H1 (cell line): ENCODE measurements at regions not wholly inside any gene's neighbourhood (a gene's known extent, or its start where the extent isn't known, plus 50 kb on each side); places are given as distances from the start of the nearest gene placed in this dataset.

Experiments
- CTCF ChIA-PET: fragments of 300-600 bp; sonication (Branson Sonifier 250); formaldehyde crosslinking; loops from one replicate; lab custom pipeline; 2021; ENCODE audit not compliant: partially characterized antibody; lab: Charles Lee
- POLR2A ChIA-PET: fragments of 300-600 bp; sonication (Branson Sonifier 250); formaldehyde crosslinking; loops from one replicate; lab custom pipeline; 2021; ENCODE audit warnings: inconsistent platforms; ENCODE audit not compliant: partially characterized antibody; lab: Charles Lee
- DNase-seq, 2 experiments: peaks; one replicate each; pipeline versions ENCODE4 v3.0.0 to v3.0.0-alpha.2; 2010 to 2022; ENCODE audit warnings: low spot score in 2 of 2, low read depth in 1 of 2, mixed read lengths in 1 of 2
- FAIRE-seq: peaks from 2 replicates; lab custom pipeline; 2011; peaks lifted over from hg19 to GRCh38; lab: Jason Lieb, UNC
- H2AFZ ChIP-seq: 2 replicates; pipeline ENCODE4 v1.8.1; 2012; ENCODE audit warnings: low read length, inconsistent platforms
- H2AK5ac ChIP-seq: 2 replicates; pipeline ENCODE4 v1.6.1; 2013; ENCODE audit warnings: low read depth, low read length
- H2BK120ac ChIP-seq: replicated peaks from 2 replicates; pipeline ENCODE3; 2013; ENCODE audit warnings: low read depth, low read length, inconsistent platforms
- H2BK12ac ChIP-seq: 2 replicates; pipeline ENCODE4 v1.6.1; 2013; ENCODE audit warnings: low read depth, low read length
- H2BK15ac ChIP-seq: 2 replicates; pipeline ENCODE4 v1.6.1; 2013; ENCODE audit warnings: low read length
- H2BK20ac ChIP-seq: 2 replicates; pipeline ENCODE4 v1.6.1; 2013; ENCODE audit warnings: low read length
- H2BK5ac ChIP-seq: 2 replicates; pipeline ENCODE4 v1.6.1; 2013; ENCODE audit warnings: low read depth, low read length
- H3K14ac ChIP-seq: 2 replicates; pipeline ENCODE4 v1.6.1; 2013; ENCODE audit warnings: inconsistent platforms; ENCODE audit not compliant: insufficient read length
- H3K18ac ChIP-seq: 2 replicates; pipeline ENCODE4 v1.6.1; 2013; ENCODE audit warnings: low read length; ENCODE audit errors: extremely low read depth
- H3K23ac ChIP-seq: 2 replicates; pipeline ENCODE4 v1.6.1; 2013; ENCODE audit warnings: inconsistent platforms; ENCODE audit not compliant: insufficient read length
- H3K23me2 ChIP-seq: 2 replicates; pipeline ENCODE4 v1.6.1; 2013; ENCODE audit warnings: low read depth, low read length
- H3K27ac ChIP-seq: 2 replicates; pipeline ENCODE4 v1.6.1; 2011; ENCODE audit warnings: low read depth, low read length, inconsistent platforms
- H3K27me3 ChIP-seq, 4 experiments: replicated peaks in 1 of 4; 1 replicate in 1 of 4; 2 replicates in 3 of 4; pipeline versions ENCODE4 v1.6.1 to v1.8.1; 2011 to 2013; ENCODE audit warnings: low read length in 3 of 4, mild to moderate bottlenecking in 3 of 4, inconsistent platforms in 2 of 4, mixed read lengths in 2 of 4, moderate library complexity in 1 of 4; ENCODE audit not compliant: control insufficient read depth in 3 of 4, insufficient read depth in 3 of 4; ENCODE audit errors: extremely low read depth in 1 of 4
- H3K36me3 ChIP-seq, 4 experiments: 2 replicates each; pipeline versions ENCODE4 v1.6.1 to v1.8.1; 2011 to 2013; ENCODE audit warnings: mild to moderate bottlenecking in 4 of 4, low read length in 3 of 4, moderate library complexity in 2 of 4, control low read depth in 1 of 4, inconsistent platforms in 1 of 4; ENCODE audit not compliant: insufficient read depth in 4 of 4, control insufficient read depth in 2 of 4
- H3K4ac ChIP-seq: replicated peaks from 2 replicates; pipeline ENCODE3; 2013; ENCODE audit warnings: low read length, low read depth, mixed read lengths, inconsistent platforms; ENCODE audit not compliant: insufficient read length
- H3K4me1 ChIP-seq, 4 experiments: replicated peaks in 1 of 4; 1 replicate in 1 of 4; 2 replicates in 3 of 4; pipeline versions ENCODE4 v1.6.1 to v1.8.1; 2011 to 2013; ENCODE audit warnings: low read length in 3 of 4, inconsistent platforms in 2 of 4, mixed read lengths in 1 of 4; ENCODE audit not compliant: insufficient read depth in 4 of 4, control insufficient read depth in 3 of 4
- H3K4me2 ChIP-seq, 2 experiments: 2 replicates each; pipeline versions ENCODE4 v1.6.1 to v1.8.1; 2011 to 2013; ENCODE audit warnings: low read depth in 2 of 2, low read length in 2 of 2, control low read depth in 1 of 2, inconsistent platforms in 1 of 2, mild to moderate bottlenecking in 1 of 2; ENCODE audit not compliant: insufficient read depth in 1 of 2
- H3K4me3 ChIP-seq, 4 experiments: fragments of 200-600, 300-600 bp in 1 of 4; sonication (generic), shearing (Covaris generic), sonication (Bioruptor Twin) in 1 of 4; 2 replicates each; pipeline versions ENCODE4 v1.5.1 to v1.8.1; 2011 to 2016; ENCODE audit warnings: low read length in 4 of 4, low read depth in 3 of 4, control low read depth in 2 of 4, inconsistent platforms in 2 of 4, mild to moderate bottlenecking in 2 of 4, mixed read lengths in 1 of 4, moderate library complexity in 1 of 4; ENCODE audit not compliant: insufficient read depth in 2 of 4; ENCODE audit errors: extremely low read depth in 1 of 4
- H3K56ac ChIP-seq: replicated peaks from 2 replicates; pipeline ENCODE3; 2013; ENCODE audit warnings: low read depth, mild to moderate bottlenecking, mixed read lengths, low read length, inconsistent platforms; ENCODE audit not compliant: insufficient read length
- H3K79me1 ChIP-seq: 2 replicates; pipeline ENCODE4 v1.6.1; 2013; ENCODE audit warnings: low read depth, low read length, control low read depth
- H3K79me2 ChIP-seq, 2 experiments: 2 replicates each; pipeline versions ENCODE4 v1.6.1 to v1.8.1; 2012 to 2013; ENCODE audit warnings: low read length in 2 of 2, mild to moderate bottlenecking in 2 of 2, inconsistent platforms in 1 of 2; ENCODE audit not compliant: insufficient read depth in 2 of 2, control insufficient read depth in 1 of 2
- H3K9ac ChIP-seq, 4 experiments: replicated peaks in 1 of 4; 1 replicate in 1 of 4; 2 replicates in 3 of 4; pipeline versions ENCODE4 v1.6.1 to v1.8.1; 2011 to 2013; ENCODE audit warnings: low read depth in 3 of 4, low read length in 3 of 4, control low read depth in 2 of 4, mild to moderate bottlenecking in 2 of 4, moderate library complexity in 2 of 4, inconsistent platforms in 1 of 4; ENCODE audit errors: extremely low read depth in 1 of 4
- H3K9me3 ChIP-seq, 2 experiments: 2 replicates each; pipeline versions ENCODE4 v1.6.1 to v1.8.1; 2012 to 2013; ENCODE audit warnings: mild to moderate bottlenecking in 2 of 2, moderate library complexity in 2 of 2, control low read depth in 1 of 2, inconsistent platforms in 1 of 2, low read depth in 1 of 2, low read length in 1 of 2, mixed read lengths in 1 of 2; ENCODE audit not compliant: insufficient read depth in 2 of 2
- H4K20me1 ChIP-seq, 2 experiments: replicated peaks in 1 of 2; 2 replicates each; pipeline versions ENCODE3 to v1.8.1; 2011 to 2013; ENCODE audit warnings: inconsistent platforms in 2 of 2, low read length in 2 of 2, mild to moderate bottlenecking in 1 of 2; ENCODE audit not compliant: insufficient read depth in 2 of 2, control insufficient read depth in 1 of 2
- H4K5ac ChIP-seq: 2 replicates; pipeline ENCODE4 v1.6.1; 2013; ENCODE audit warnings: low read length, low read depth, mixed read lengths, inconsistent platforms; ENCODE audit not compliant: insufficient read length
- H4K8ac ChIP-seq: 2 replicates; pipeline ENCODE4 v1.8.0; 2013; ENCODE audit warnings: mild to moderate bottlenecking, moderate library complexity, low read length, inconsistent platforms; ENCODE audit not compliant: insufficient read depth; ENCODE audit errors: extremely low read depth
- H4K91ac ChIP-seq: replicated peaks from 2 replicates; pipeline ENCODE3; 2013; ENCODE audit warnings: low read length, mixed read lengths, inconsistent platforms; ENCODE audit not compliant: insufficient read length
- ASH2L ChIP-seq: fragments of 200-600, 300-600 bp; sonication (generic); IDR thresholded peaks from one replicate; pipeline ENCODE4 v1.7.1; 2017; ENCODE audit warnings: low read length
- ATF2 ChIP-seq: IDR thresholded peaks from 2 replicates; pipeline ENCODE4 v1.6.1; 2012; ENCODE audit warnings: low read length, inconsistent platforms
- ATF3 ChIP-seq: IDR thresholded peaks from 2 replicates; pipeline ENCODE4 v1.6.1; 2011; ENCODE audit warnings: low read depth, mild to moderate bottlenecking, low read length; ENCODE audit not compliant: insufficient read depth
- CREB1 ChIP-seq: IDR thresholded peaks from 2 replicates; pipeline ENCODE4 v1.6.1; 2012; ENCODE audit warnings: inconsistent platforms
- SP1 ChIP-seq: IDR thresholded peaks from 2 replicates; pipeline ENCODE4 v1.6.1; 2011; ENCODE audit warnings: low read depth, low read length
- SRF ChIP-seq: IDR thresholded peaks from 2 replicates; pipeline ENCODE4 v1.6.1; 2011; ENCODE audit warnings: mild to moderate bottlenecking, low read depth, low read length, moderate library complexity
- TAF1 ChIP-seq: IDR thresholded peaks from 2 replicates; pipeline ENCODE4 v1.6.1; 2011; ENCODE audit warnings: mild to moderate bottlenecking, low read depth, low read length
- TCF12 ChIP-seq: IDR thresholded peaks from 2 replicates; pipeline ENCODE4 v1.6.1; 2011; ENCODE audit warnings: low read depth, mild to moderate bottlenecking, low read length
- WGBS, 2 experiments: shearing (Covaris generic) in 1 of 2; methylation state at CpG; one replicate each; pipeline versions ENCODE4 v1.1.6 to v1.1.7; 2013 to 2015; ENCODE audit warnings: low lambda C conversion rate in 2 of 2, mixed read lengths in 2 of 2, inconsistent platforms in 1 of 2, low coverage in 1 of 2, missing lambda C conversion rate in 1 of 2; ENCODE audit not compliant: insufficient replicate concordance in 2 of 2, insufficient coverage in 1 of 2, insufficient read length in 1 of 2; ENCODE audit errors: extremely low coverage in 1 of 2, missing lambda C conversion rate in 1 of 2; 5-methylcytosine and 5-hydroxymethylcytosine counted together
- TF ChIP-seq, protein P1 (sequence below): IDR thresholded peaks from 2 replicates; pipeline ENCODE4 v1.6.1; 2012; ENCODE audit warnings: inconsistent platforms

DNA sequence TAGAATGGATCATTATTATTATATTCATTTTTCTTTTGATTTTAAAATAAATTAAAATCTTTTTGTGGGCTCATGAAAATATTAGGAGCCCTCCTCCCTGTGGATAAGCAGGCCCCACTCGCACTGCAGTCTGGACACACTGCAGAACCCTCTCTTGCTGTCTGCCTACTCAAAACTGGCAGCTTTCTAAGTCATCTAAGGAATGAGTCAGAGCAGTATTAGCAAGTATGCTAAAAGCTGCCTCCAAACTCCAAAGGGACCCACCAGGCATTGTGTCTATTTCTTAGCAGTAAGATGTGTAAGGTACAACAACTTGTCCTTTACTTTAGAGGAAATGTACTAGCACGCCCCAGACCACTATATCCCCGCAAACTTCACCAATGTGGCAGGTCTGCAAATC lies 108.8 kb downstream of the SYF2 start:
- no peaks in the 10 kb centered on the region for H3K9me3 ChIP-seq
- H2AK5ac ChIP-seq: no peak overlapping the region
- no peak overlapping the region for H3K14ac ChIP-seq
- H2BK120ac ChIP-seq: no peak overlapping the region
- no peaks in the 10 kb centered on the region for H3K79me2 ChIP-seq
- WGBS, 2 experiments: 83% methylated on average over 3 of the region's 3 CpGs; no CpG with 5 or more reads in 1 of the 2 experiments
- no peak overlapping the region for H2AFZ ChIP-seq
- ChIA-PET CTCF (interaction anchor here (0.6 to 1.5 kb wide), 2 partner anchors 25 to 65 kb away, joined by 4 read pairs; no protein-coding TSS in a partner anchor), POLR2A (no interaction called here)
- H3K18ac ChIP-seq: no peak overlapping the region
- H3K4me1 ChIP-seq: no peaks in the 10 kb centered on the region
- H3K27me3 ChIP-seq: no peaks in the 10 kb centered on the region
- no peak overlapping the region for H3K23ac ChIP-seq
- no peak overlapping the region for H3K27ac ChIP-seq
- no peak overlapping the region for H4K8ac ChIP-seq
- no peak overlapping the region for H2BK15ac ChIP-seq
- H3K79me1 ChIP-seq: no peaks in the 10 kb centered on the region
- H4K5ac ChIP-seq: no peak overlapping the region
- no peak overlapping the region for H3K9ac ChIP-seq
- no peak overlapping the region for H4K91ac ChIP-seq
- no peak overlapping the region for H3K4me2 ChIP-seq
- no peak overlapping the region for H2BK12ac ChIP-seq
- DNase-seq (no peak), FAIRE-seq (no peak)
- H3K56ac ChIP-seq: no peak overlapping the region
- H3K23me2 ChIP-seq: no peaks in the 10 kb centered on the region
- H4K20me1 ChIP-seq: no peaks in the 10 kb centered on the region
- no peak overlapping the region for H2BK5ac ChIP-seq
- H3K4me3 ChIP-seq: no peak overlapping the region
- no peaks in the 10 kb centered on the region for H3K36me3 ChIP-seq
- H3K4ac ChIP-seq: no peak overlapping the region
- H2BK20ac ChIP-seq: no peak overlapping the region
- TF ChIP-seq, protein P1, sequence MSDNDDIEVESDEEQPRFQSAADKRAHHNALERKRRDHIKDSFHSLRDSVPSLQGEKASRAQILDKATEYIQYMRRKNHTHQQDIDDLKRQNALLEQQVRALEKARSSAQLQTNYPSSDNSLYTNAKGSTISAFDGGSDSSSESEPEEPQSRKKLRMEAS: no peak
- TF ChIP-seq SRF (no peak), TAF1 (no peak), ATF3 (no peak), ATF2 (no peak), ASH2L (no peak), CREB1 (no peak), TCF12 (no peak), SP1 (no peak)
